ENCODE measurements at regions not wholly inside any gene's neighbourhood (a gene's known extent, or its start where the extent isn't known, plus 50 kb on each side); places are given as distances from the start of the nearest gene placed in this dataset.

DNA sequence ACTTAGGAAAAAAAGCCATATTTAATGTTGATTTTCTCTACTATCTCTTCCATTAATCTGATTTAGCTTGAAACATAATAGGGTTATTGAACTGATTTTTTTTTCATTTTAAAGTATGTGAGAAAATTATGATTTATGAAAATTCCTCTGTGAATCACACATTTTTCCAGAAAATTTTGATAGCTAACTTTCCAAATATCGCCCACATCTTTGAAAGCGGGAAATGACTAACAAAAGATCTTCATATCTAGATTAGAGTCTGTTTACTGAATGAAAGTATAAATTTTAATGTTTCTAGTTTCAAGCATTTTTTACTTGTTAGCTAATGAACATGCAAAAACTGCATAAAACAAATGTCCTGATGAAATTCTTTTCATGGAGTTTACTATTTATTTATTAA lies 97.4 kb downstream of the POSTN start:
- Histone ChIP-seq H3K27me3 (no peaks in the 10 kb centered on the region), H3K4me3 (no peak overlapping the region), H3K27ac (no peak overlapping the region), H3K4me1 (no peaks in the 10 kb centered on the region), H3K36me3 (no peaks in the 10 kb centered on the region), H3K9me3 (no peaks in the 10 kb centered on the region)
- WGBS, 2 donors = 91 to 92% methylated on average over 2 of the region's 2 CpGs
- intact Hi-C loops (cut with DNase I) = no loop called here
- DNase-seq = no peak
- TF ChIP-seq POLR2A (IDR thresholded peaks at IDR 0.05) (no peak), POLR2AphosphoS5 (IDR thresholded peaks at IDR 0.05) (no peak), EP300 (IDR thresholded peaks at IDR 0.05) (no peak)
- TF ChIP-seq, protein P1, sequence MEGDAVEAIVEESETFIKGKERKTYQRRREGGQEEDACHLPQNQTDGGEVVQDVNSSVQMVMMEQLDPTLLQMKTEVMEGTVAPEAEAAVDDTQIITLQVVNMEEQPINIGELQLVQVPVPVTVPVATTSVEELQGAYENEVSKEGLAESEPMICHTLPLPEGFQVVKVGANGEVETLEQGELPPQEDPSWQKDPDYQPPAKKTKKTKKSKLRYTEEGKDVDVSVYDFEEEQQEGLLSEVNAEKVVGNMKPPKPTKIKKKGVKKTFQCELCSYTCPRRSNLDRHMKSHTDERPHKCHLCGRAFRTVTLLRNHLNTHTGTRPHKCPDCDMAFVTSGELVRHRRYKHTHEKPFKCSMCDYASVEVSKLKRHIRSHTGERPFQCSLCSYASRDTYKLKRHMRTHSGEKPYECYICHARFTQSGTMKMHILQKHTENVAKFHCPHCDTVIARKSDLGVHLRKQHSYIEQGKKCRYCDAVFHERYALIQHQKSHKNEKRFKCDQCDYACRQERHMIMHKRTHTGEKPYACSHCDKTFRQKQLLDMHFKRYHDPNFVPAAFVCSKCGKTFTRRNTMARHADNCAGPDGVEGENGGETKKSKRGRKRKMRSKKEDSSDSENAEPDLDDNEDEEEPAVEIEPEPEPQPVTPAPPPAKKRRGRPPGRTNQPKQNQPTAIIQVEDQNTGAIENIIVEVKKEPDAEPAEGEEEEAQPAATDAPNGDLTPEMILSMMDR (IDR thresholded peaks at IDR 0.05) = no peak

DNA sequence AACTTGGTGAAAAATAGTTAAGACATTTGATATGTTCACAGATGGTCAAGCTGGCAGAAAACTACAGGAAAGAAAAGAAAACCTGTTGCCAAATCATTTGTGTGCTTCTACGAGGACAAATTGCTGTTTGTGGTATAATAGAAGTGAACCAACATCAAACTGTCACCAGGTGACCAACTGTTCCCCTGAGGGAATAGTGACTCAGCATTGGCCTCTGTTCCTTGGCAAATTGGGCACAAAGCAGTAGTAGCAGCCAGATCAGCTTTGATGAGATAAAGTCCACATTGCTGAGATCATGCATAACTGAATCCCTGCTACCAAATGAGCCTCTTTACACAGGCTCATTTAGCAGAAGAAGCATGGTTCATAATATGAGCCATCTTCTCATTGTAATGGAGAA lies 103.5 kb downstream of the POSTN start:
- DNase-seq = no peak
- Histone ChIP-seq H3K4me3 (no peak overlapping the region), H3K4me1 (peaks cover 0 to 29% (median 20%) of the 10 kb centered on the region in 4 donors), H3K27me3 (no peaks in the 10 kb centered on the region), H3K27ac (peak overlapping the region in 1 of 4 donors; percentile 73), H3K36me3 (no peaks in the 10 kb centered on the region), H3K9me3 (no peaks in the 10 kb centered on the region)
- intact Hi-C loops (cut with DNase I) = no loop called here
- WGBS, 2 donors = 67% methylated on average over 1 of the region's 1 CpG
- TF ChIP-seq POLR2AphosphoS5 (IDR thresholded peaks at IDR 0.05) = no peak
- TF ChIP-seq, protein P1 (IDR thresholded peaks at IDR 0.05) = no peak
- TF ChIP-seq POLR2A (IDR thresholded peaks at IDR 0.05) = no peak
- TF ChIP-seq EP300 (IDR thresholded peaks at IDR 0.05) = no peak

DNA sequence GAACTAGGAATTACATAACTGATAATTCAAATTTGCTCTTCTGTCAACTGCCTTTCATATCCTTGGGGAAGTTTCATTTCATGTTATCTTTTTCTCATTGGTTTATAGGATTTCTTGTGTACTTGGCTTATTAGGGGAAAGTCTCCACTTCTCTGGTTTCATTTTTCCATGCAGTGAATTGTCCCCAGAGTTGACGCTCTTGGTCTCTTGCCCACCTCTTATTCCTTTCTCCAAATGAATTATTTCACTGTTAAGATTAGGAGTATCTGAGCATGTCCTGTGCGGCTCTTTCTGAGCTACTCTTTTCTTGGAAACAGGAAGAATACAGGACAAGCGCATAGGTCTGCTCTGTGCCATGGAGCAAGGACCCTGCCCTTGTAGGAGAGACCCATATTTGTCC lies 104.8 kb downstream of the POSTN start:
- Histone ChIP-seq H3K4me1 (peaks cover 0 to 29% (median 20%) of the 10 kb centered on the region in 4 donors), H3K36me3 (no peaks in the 10 kb centered on the region), H3K4me3 (no peak overlapping the region), H3K27me3 (no peaks in the 10 kb centered on the region), H3K9me3 (no peaks in the 10 kb centered on the region), H3K27ac (peak overlapping the region in 2 of 4 donors; percentile 65 to 73)
- DNase-seq = no peak
- intact Hi-C loops (cut with DNase I) = no loop called here
- TF ChIP-seq, protein P1 (IDR thresholded peaks at IDR 0.05) = no peak
- TF ChIP-seq POLR2AphosphoS5 (IDR thresholded peaks at IDR 0.05) = no peak
- TF ChIP-seq EP300 (IDR thresholded peaks at IDR 0.05) = no peak
- TF ChIP-seq POLR2A (IDR thresholded peaks at IDR 0.05) = no peak
- WGBS, 2 donors = 94 to 97% methylated on average over 3 of the region's 3 CpGs

DNA sequence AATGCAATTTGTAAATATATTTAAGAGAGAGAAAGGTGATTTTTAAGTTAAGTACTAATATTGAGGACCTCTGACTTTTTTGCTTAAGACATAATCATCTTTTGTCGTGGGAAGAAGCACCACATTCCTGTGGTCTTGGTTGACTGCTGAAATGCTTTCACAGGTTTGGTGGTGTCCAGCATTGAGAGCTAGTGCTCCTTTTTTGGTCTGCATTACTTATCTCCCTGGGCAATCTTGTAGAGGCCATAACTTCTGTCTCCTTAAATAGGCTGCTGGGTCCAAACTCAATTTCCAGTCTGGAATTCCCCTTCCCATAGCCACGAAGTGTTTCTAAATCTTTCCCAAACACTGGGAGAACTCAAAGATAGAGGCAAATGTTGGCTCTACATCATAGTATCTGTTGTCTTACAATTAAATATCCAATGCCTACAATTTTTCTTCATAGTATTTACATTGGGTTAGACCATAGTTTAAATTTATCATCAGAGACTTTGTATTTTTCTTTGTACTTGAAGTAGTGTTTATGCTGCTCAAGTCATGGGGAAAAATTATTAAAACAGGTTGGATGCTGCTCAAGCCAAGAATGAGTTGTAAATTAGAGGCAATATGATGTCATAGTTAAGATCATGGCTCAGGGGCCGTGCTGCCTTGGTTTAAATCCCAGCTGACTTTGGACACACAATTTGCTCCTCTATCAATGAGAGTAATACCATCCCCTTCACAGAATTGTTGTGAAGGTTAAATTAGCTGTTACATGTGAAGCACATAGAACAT lies 105.6 kb downstream of the POSTN start:
- no peak overlapping the region for H3K4me3 ChIP-seq
- 43 to 63% methylated on average over 3 of the region's 3 CpGs for WGBS, 2 donors
- TF ChIP-seq EP300 (IDR thresholded peaks at IDR 0.05) = peak in 1 of 4 donors; percentile 6
- TF ChIP-seq POLR2A (IDR thresholded peaks at IDR 0.05) = no peak
- TF ChIP-seq, protein P1 (IDR thresholded peaks at IDR 0.05) = no peak
- TF ChIP-seq POLR2AphosphoS5 (IDR thresholded peaks at IDR 0.05) = peak in 3 of 4 donors; percentile 18 to 61 (median 38)
- peaks cover 0 to 29% (median 20%) of the 10 kb centered on the region in 4 donors for H3K4me1 ChIP-seq
- DNase-seq = no peak
- H3K27ac ChIP-seq = peak overlapping the region in 3 of 4 donors; percentile 4 to 73 (median 65)
- intact Hi-C loops (cut with DNase I) = no loop called here
- H3K27me3 ChIP-seq = no peaks in the 10 kb centered on the region
- H3K36me3 ChIP-seq = no peaks in the 10 kb centered on the region
- H3K9me3 ChIP-seq = no peaks in the 10 kb centered on the region

Measured in sigmoid colon (tissue), 6 donors.